ENCODE measurements at regions not wholly inside any gene's neighbourhood (a gene's known extent, or its start where the extent isn't known, plus 50 kb on each side); places are given as distances from the start of the nearest gene placed in this dataset.

DNA sequence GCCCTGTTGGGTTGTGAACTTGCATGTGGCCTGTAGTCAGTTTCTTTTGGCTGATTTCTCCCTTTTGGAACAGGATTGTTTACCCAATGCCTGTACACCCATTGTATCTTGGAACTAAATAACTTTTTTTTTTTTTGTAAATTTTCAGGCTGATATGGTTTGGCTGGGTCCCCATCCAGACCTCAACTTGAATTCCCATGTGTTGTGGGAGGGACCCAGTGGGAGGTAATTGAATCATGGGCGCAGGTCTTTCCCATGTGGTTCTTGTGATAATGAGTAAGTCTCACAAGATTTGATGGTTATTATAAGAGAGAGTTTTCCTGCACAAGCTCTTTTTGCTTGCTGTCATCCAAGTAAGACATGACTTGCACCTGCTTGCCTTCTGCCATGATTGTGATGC, 253.8 kb upstream of the GBE1 start:
- no peak overlapping the region for H3K27ac Mint-ChIP-seq
- CTCF ChIA-PET = no interaction called here
- H3K27me3 Mint-ChIP-seq = no peaks in the 10 kb centered on the region
- H3K4me3 Mint-ChIP-seq = no peak overlapping the region
- no peak for DNase-seq
- H3K9me3 Mint-ChIP-seq = peaks cover 2% of the 10 kb centered on the region
- no peaks in the 10 kb centered on the region for H3K36me3 Mint-ChIP-seq
- no peaks in the 10 kb centered on the region for H3K4me1 Mint-ChIP-seq

GRCh38 chr3:82012775-82013174, 251.3 kb upstream of the GBE1 start:
- no peak for DNase-seq
- Mint-ChIP-seq H3K36me3 (no peaks in the 10 kb centered on the region), H3K4me3 (no peak overlapping the region), H3K9me3 (peaks cover 2% of the 10 kb centered on the region), H3K27ac (no peak overlapping the region), H3K27me3 (no peaks in the 10 kb centered on the region), H3K4me1 (no peaks in the 10 kb centered on the region)
- CTCF ChIA-PET = no interaction called here

- no peak overlapping the region for H3K4me3 Mint-ChIP-seq
- CTCF ChIA-PET = no interaction called here
- peaks cover 2% of the 10 kb centered on the region for H3K9me3 Mint-ChIP-seq
- no peaks in the 10 kb centered on the region for H3K36me3 Mint-ChIP-seq
- DNase-seq = no peak
- no peaks in the 10 kb centered on the region for H3K27me3 Mint-ChIP-seq
- H3K4me1 Mint-ChIP-seq = no peaks in the 10 kb centered on the region
- no peak overlapping the region for H3K27ac Mint-ChIP-seq
Measured at GRCh38 chr3:82011336-82011735, 249.9 kb upstream of the GBE1 start.

DNA sequence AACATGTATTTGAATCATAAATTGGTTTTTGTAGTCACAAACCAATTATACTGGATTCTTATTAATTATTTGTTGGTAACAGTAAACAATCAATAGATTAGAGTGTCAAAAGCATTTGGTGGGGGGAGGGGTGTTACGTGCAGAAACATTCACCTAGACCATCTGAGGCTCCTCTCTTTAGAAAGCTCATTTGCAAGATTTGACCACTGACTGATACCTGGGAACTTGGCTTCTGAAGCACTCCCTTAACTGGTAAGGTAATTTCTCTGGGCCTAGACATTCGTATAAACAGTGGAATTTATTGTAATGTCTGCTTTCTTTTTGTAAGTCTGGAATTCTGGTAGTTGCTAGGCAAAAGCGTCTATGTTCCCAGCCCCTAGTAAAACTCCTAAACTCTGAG, 243.8 kb upstream of the GBE1 start:
- H3K4me3 Mint-ChIP-seq = no peak overlapping the region
- CTCF ChIA-PET = no interaction called here
- H3K27ac Mint-ChIP-seq = no peak overlapping the region
- no peak for DNase-seq
- no peaks in the 10 kb centered on the region for H3K9me3 Mint-ChIP-seq
- H3K36me3 Mint-ChIP-seq = no peaks in the 10 kb centered on the region
- H3K4me1 Mint-ChIP-seq = no peaks in the 10 kb centered on the region
- H3K27me3 Mint-ChIP-seq = no peaks in the 10 kb centered on the region

GRCh38 chr3:82004266-82004665, 242.8 kb upstream of the GBE1 start:
- Mint-ChIP-seq H3K4me3 (no peak overlapping the region), H3K4me1 (no peaks in the 10 kb centered on the region), H3K36me3 (no peaks in the 10 kb centered on the region), H3K9me3 (no peaks in the 10 kb centered on the region), H3K27me3 (no peaks in the 10 kb centered on the region), H3K27ac (no peak overlapping the region)
- CTCF ChIA-PET = no interaction called here
- DNase-seq = no peak

DNA sequence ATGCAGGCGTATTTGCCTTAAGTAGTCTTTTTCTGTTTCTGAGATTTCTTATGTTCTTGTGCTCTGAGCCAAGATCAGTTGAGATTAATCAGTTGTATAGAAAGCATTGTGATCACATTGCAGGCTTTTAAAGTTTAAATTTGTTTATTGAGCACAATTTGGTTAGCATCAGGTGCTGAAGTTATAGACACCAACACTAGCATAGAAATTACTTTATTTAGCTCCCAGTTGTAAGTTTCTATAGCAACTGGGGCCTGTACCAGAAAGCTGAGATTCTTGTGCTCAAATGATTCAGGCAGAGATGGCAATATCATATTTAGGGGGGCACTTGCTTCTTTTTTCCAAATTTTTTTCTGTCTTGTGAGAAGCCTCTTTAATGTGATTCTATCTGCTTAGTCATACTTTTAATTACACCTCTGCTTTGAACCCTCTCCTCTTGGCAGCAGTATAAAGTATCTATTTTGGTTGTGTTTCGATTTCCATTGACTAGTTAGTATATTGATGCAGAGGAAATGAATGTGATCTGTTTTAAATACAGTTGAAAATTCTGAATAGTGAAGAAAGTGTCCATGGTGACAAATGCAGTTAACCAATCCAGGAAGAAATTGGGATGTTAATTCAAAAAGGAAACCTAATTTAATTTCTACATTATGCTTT, 241.7 kb upstream of the GBE1 start:
- CTCF ChIA-PET = no interaction called here
- no peaks in the 10 kb centered on the region for H3K36me3 Mint-ChIP-seq
- H3K27me3 Mint-ChIP-seq = no peaks in the 10 kb centered on the region
- H3K4me3 Mint-ChIP-seq = no peak overlapping the region
- H3K27ac Mint-ChIP-seq = no peak overlapping the region
- H3K4me1 Mint-ChIP-seq = no peaks in the 10 kb centered on the region
- DNase-seq = no peak
- no peaks in the 10 kb centered on the region for H3K9me3 Mint-ChIP-seq

DNA sequence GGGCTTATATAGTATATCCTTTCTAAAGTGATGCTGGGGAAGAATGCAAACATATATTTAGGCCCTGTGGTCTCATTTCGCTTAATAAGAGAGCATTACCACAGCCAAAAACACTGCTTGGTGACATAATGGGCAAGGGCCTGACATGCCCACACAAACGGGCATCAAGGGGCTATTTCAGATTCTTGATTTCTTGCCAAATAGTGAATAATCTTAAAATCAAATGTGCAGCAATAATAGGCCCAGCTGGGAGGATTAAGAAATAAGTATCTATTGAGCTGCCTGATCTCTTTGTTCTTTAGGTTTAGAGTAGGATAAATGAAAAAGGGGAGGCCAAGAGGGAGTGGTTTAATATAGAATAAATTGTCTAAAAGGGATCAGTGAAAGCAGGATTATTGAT, 241.0 kb upstream of the GBE1 start:
- Mint-ChIP-seq H3K27me3 (no peaks in the 10 kb centered on the region), H3K27ac (no peak overlapping the region), H3K4me1 (no peaks in the 10 kb centered on the region), H3K36me3 (no peaks in the 10 kb centered on the region), H3K4me3 (no peak overlapping the region), H3K9me3 (no peaks in the 10 kb centered on the region)
- CTCF ChIA-PET = no interaction called here
- DNase-seq = no peak

- H3K4me3 Mint-ChIP-seq = no peak overlapping the region
- H3K27ac Mint-ChIP-seq = no peak overlapping the region
- CTCF ChIA-PET = no interaction called here
- H3K36me3 Mint-ChIP-seq = no peaks in the 10 kb centered on the region
- no peaks in the 10 kb centered on the region for H3K9me3 Mint-ChIP-seq
- no peak for DNase-seq
- no peaks in the 10 kb centered on the region for H3K4me1 Mint-ChIP-seq
- no peaks in the 10 kb centered on the region for H3K27me3 Mint-ChIP-seq
Measured at GRCh38 chr3:82001276-82001923, 240.0 kb upstream of the GBE1 start.

GRCh38 chr3:82000773-82001172, 239.3 kb upstream of the GBE1 start:
- Mint-ChIP-seq H3K4me3 (no peak overlapping the region), H3K27ac (no peak overlapping the region)
- CTCF ChIA-PET = no interaction called here

GRCh38 chr3:82000350-82000749, 238.9 kb upstream of the GBE1 start:
- Mint-ChIP-seq H3K36me3 (no peaks in the 10 kb centered on the region), H3K27me3 (no peaks in the 10 kb centered on the region), H3K27ac (no peak overlapping the region), H3K4me3 (no peak overlapping the region), H3K9me3 (peaks cover 2% of the 10 kb centered on the region), H3K4me1 (no peaks in the 10 kb centered on the region)
- no peak for DNase-seq
- CTCF ChIA-PET = no interaction called here

More at GRCh38 chr3:82000773-82001172, 239.3 kb upstream of the GBE1 start:
- no peaks in the 10 kb centered on the region for H3K36me3 Mint-ChIP-seq
- no peak for DNase-seq
- H3K4me1 Mint-ChIP-seq = no peaks in the 10 kb centered on the region
- H3K27me3 Mint-ChIP-seq = no peaks in the 10 kb centered on the region
- H3K9me3 Mint-ChIP-seq = peaks cover 2% of the 10 kb centered on the region

- H3K4me3 Mint-ChIP-seq = no peak overlapping the region
- no peaks in the 10 kb centered on the region for H3K27me3 Mint-ChIP-seq
- CTCF ChIA-PET = no interaction called here
Measured at GRCh38 chr3:81998907-81999306, 237.5 kb upstream of the GBE1 start.

DNA sequence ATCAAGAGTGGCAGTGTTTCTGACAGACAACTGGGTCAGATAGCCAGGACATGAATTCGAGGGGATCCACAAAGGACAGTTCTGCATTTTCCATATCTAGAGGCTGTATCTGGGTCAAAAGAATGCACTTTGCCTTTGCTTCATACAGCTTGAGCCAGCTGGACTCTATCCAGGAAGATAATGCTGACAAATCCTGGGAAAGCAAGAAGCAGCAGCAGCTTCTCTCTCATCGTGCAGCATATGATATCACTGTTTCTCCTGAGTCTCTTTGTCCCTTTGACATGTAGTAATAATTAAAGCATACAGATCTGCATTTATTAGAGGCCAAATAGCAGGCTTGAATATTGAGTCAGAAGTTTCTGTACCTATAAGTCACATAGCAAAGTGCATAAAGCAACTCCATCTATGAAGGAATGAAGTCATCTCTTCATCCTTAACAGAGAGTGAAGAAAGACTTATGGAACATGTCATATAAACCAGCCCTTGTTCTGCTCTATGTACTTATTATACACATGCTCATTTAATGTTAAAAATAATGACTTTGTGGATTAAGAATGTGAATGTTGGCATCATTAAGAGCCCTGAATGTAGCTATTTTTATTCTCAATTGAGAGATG, 236.8 kb upstream of the GBE1 start:
- CTCF ChIA-PET = no interaction called here
- Mint-ChIP-seq H3K9me3 (peaks cover 2% of the 10 kb centered on the region), H3K27ac (no peak overlapping the region), H3K4me1 (no peaks in the 10 kb centered on the region), H3K4me3 (no peak overlapping the region), H3K27me3 (no peaks in the 10 kb centered on the region), H3K36me3 (no peaks in the 10 kb centered on the region)
- no peak for DNase-seq

More at GRCh38 chr3:81998907-81999306, 237.5 kb upstream of the GBE1 start:
- no peaks in the 10 kb centered on the region for H3K36me3 Mint-ChIP-seq
- H3K9me3 Mint-ChIP-seq = peaks cover 2% of the 10 kb centered on the region
- DNase-seq = no peak
- no peaks in the 10 kb centered on the region for H3K4me1 Mint-ChIP-seq
- H3K27ac Mint-ChIP-seq = no peak overlapping the region

DNA sequence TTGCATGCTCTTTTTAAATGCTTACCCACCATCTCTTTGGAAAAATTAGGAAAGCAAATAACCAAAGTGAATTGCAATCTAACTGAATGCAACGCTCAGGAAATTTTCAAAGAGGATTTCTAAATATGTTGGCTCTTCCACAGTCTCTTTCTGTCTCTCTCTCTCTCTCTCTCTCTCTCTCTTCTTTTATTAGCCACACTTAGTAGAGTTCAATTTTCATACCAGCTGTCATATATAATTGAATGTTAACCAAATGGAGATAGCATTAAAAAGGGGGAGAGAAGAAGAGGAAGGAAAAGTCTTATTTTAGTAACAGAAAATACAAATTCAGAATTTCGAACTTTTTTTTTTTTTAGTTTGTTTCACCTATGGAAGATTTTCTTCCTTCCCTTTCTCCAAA, 235.9 kb upstream of the GBE1 start:
- Mint-ChIP-seq H3K9me3 (peaks cover 2% of the 10 kb centered on the region), H3K36me3 (no peaks in the 10 kb centered on the region), H3K4me3 (no peak overlapping the region), H3K27ac (no peak overlapping the region), H3K4me1 (no peaks in the 10 kb centered on the region), H3K27me3 (no peaks in the 10 kb centered on the region)
- no peak for DNase-seq
- CTCF ChIA-PET = no interaction called here

GRCh38 chr3:81995329-81995728, 233.9 kb upstream of the GBE1 start:
- Mint-ChIP-seq H3K9me3 (peaks cover 2% of the 10 kb centered on the region), H3K36me3 (no peaks in the 10 kb centered on the region), H3K27me3 (no peaks in the 10 kb centered on the region), H3K4me1 (no peaks in the 10 kb centered on the region), H3K27ac (no peak overlapping the region), H3K4me3 (no peak overlapping the region)
- DNase-seq = no peak
- CTCF ChIA-PET = no interaction called here

GRCh38 chr3:81989758-81990157, 228.3 kb upstream of the GBE1 start:
- CTCF ChIA-PET = no interaction called here
- Mint-ChIP-seq H3K4me1 (no peaks in the 10 kb centered on the region), H3K36me3 (no peaks in the 10 kb centered on the region), H3K27ac (no peak overlapping the region), H3K27me3 (no peaks in the 10 kb centered on the region), H3K9me3 (peaks cover 7% of the 10 kb centered on the region), H3K4me3 (no peak overlapping the region)
- DNase-seq = no peak

Data from activated naive CD4-positive, alpha-beta T cell treated with anti-CD3 and anti-CD28 coated beads, Interleukin-2, amount 10 ng/mL, durations not matched to agents 7 days and 5 days (primary cell).